Fibroblast of mammary gland (primary cell): ENCODE measurements at regions not wholly inside any gene's neighbourhood (a gene's known extent, or its start where the extent isn't known, plus 50 kb on each side); places are given as distances from the start of the nearest gene placed in this dataset.

Experiments
- DNase-seq: peaks from one replicate; pipeline ENCODE4 v3.0.0-alpha.2; 2010; ENCODE audit warnings: low read depth
- H3K4me3 ChIP-seq: 2 replicates; pipeline ENCODE4 v1.5.1; 2011; ENCODE audit warnings: low read depth, mild to moderate bottlenecking, low read length, moderate library complexity; ENCODE audit not compliant: control insufficient read depth
- CTCF ChIP-seq: conservative IDR thresholded peaks from 2 replicates; pipeline ENCODE4 v1.5.1; 2011; ENCODE audit warnings: low read depth, low read length, inconsistent platforms; ENCODE audit not compliant: control insufficient read depth, insufficient read depth

GRCh38 chr18:61281431-61281830 is 51.8 kb upstream of the CDH20 start:
- TF ChIP-seq CTCF = no peak
- no peak for DNase-seq
- H3K4me3 ChIP-seq = no peak overlapping the region

DNA sequence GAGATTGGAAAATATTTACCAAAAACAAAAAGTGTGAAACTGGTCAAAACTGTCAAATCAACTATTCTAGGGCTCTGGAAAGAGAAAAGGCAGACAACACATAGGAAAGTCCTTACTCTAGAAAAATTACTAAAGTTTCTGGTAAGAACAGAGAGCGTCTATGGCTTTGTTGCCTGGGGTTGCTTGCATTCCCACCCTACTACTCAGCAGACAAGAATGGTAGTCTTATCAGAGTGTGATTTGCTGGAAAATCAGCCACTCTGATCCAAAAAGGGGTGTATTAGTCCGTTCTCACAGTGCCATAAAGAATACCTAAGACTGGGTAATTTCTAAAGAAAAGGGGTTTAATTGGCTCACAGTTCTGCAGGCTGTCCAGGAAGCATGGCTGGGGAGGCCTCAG is 50.3 kb upstream of the CDH20 start:
- no peak for DNase-seq
- H3K4me3 ChIP-seq = no peak overlapping the region
- no peak for TF ChIP-seq CTCF
